ENCODE measurements at regions not wholly inside any gene's neighbourhood (a gene's known extent, or its start where the extent isn't known, plus 50 kb on each side); places are given as distances from the start of the nearest gene placed in this dataset.

DNA sequence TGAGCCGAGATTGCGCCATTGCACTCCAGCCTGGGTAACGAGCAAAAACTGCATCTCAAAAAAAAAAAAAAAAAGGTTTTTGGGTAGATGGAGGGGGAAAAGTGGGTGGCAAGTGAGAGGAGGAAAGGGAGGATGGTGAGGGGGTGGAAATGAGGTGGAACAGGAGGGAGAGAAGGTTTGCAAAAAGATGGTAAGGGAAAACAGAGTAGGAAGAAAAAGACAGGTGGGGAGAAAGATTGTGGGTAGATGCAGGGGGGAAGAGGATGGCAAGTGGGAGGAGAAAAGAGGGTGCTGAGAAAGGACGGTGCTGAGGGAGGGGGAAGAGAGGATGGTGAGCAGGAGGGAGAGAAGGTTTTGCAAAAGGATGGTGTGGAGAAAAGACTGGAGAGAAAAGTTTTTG, 57.8 kb upstream of the C1QTNF9B start:
- TF ChIP-seq CTCF (IDR thresholded peaks at IDR 0.05; ENCODE audit: control insufficient read depth, extremely low read depth, insufficient read depth) = no peak
- DNase-seq (ENCODE audit: low read depth) = no peak
- H3K4me3 ChIP-seq (ENCODE audit: low read depth, low read length) = no peak overlapping the region

DNA sequence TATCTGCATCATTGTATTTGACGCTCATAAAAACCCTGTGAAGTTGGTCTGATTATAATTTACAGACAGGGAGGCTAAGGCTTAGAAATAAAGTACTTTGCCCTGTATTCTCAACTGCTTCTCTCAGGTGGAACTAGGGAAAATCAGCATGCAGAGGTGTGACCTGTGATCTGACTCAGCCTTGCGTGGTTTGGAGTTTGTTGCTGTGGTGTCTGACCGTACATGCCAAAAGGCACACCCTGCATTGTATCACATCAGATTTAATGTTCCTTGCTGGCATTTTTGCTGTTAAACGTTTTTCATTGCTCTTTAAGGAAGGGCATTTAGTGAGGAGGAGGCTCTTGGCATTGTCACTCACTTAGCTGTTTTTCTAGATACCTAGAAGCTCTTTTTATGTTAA, 58.8 kb upstream of the C1QTNF9B start:
- DNase-seq (ENCODE audit: low read depth) = no peak
- TF ChIP-seq CTCF (IDR thresholded peaks at IDR 0.05; ENCODE audit: control insufficient read depth, extremely low read depth, insufficient read depth) = no peak
- H3K4me3 ChIP-seq (ENCODE audit: low read depth, low read length) = no peak overlapping the region

DNA sequence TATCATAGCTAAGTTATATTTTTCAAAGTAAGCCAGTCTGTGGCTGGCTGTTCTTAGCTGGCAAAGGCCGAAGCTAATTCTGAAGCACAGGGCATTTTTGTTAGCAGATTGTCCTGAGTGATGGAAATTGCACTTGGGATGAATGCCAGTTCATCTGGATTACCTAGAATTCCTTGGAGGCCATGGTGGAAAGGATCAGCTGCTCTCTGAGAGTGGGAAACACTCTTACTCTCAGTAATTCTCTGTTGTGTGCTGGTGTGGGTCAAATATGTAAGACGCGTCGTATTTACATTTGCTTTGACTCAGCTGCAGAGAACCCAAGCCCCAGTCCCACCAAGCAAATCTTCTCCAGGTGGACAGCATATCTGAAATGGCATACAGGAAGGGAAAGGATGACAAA, 60.7 kb upstream of the C1QTNF9B start:
- TF ChIP-seq CTCF (IDR thresholded peaks at IDR 0.05; ENCODE audit: control insufficient read depth, extremely low read depth, insufficient read depth) = no peak
- no peak for DNase-seq (ENCODE audit: low read depth)
- H3K4me3 ChIP-seq (ENCODE audit: low read depth, low read length) = no peak overlapping the region

- no peak for TF ChIP-seq CTCF (IDR thresholded peaks at IDR 0.05; ENCODE audit: control insufficient read depth, extremely low read depth, insufficient read depth)
- DNase-seq (ENCODE audit: low read depth) = no peak
These were observed 62.0 kb upstream of the C1QTNF9B start for GRCh38 chr13:23959231-23959862.

DNA sequence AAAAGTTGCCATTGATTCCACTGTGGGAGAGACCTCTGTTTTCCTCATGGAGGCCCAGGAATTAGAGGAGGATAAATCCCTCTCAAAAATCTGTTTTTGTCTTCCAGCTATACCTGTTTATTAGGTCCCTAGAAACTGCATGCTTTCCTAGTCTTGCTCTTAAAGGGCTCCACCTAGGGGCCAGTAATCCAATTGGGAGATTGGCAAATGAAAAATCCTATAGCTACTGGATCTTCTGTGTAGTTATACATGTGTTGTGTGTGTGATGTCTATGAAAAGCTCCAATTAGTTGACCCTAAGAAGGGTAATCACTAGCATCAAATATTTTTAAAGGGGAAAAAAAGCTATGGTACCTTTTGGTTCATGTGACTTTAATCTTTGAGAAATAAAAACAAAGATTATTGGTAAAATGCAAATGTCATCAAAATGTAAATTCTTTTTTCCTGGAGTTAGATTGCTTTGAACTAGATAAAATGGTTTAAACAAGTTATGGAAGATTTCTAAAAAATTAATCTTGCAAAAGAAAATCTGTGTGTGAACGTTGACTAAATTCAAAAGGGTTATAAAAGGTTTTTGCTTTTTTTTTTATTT, 63.4 kb upstream of the C1QTNF9B start:
- H3K4me3 ChIP-seq (ENCODE audit: low read depth, low read length) = no peak overlapping the region
- TF ChIP-seq CTCF (IDR thresholded peaks at IDR 0.05; ENCODE audit: control insufficient read depth, extremely low read depth, insufficient read depth) = peak; percentile 58
- peak; percentile 21 for DNase-seq (ENCODE audit: low read depth)

More at GRCh38 chr13:23959231-23959862, 62.0 kb upstream of the C1QTNF9B start:
- no peak overlapping the region for H3K4me3 ChIP-seq (ENCODE audit: low read depth, low read length)

DNA sequence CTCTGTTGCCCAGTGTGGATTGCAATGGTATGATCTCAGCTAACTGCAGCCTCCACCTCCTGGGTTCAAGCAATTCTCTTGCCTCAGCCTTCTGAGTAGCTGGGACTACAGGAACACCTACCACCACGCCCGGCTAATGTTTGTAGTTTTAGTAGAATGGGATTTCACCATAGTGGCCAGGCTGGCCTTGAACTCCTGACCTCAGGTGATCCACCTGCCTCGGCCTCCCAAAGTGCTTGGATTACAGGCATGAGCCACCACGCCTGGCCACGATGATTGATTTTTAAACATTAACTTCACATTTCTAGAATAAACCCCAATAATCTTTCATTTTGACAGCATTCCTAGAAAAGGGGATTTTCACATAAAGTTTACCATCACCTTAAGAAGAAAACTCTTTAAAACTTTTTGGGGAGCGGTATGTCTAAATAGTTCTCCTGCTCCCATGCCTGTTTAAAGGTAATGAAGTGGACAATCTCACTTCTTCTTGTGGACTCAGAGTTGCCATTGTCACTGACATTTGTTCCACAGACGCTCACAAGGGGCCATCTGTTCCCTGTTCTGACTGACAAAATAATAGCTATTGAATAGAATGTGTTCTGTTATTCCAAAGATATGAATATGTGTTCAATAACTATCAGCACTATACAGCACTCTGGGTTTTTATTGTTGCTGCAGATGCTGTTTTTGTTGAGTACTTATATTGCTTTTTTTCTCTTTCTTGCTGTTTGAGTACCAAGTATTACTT, 66.1 kb upstream of the C1QTNF9B start:
- TF ChIP-seq CTCF (IDR thresholded peaks at IDR 0.05; ENCODE audit: control insufficient read depth, extremely low read depth, insufficient read depth) = no peak
- H3K4me3 ChIP-seq (ENCODE audit: low read depth, low read length) = no peak overlapping the region
- no peak for DNase-seq (ENCODE audit: low read depth)
